AG04450 (cell line): ENCODE measurements at regions not wholly inside any gene's neighbourhood (a gene's known extent, or its start where the extent isn't known, plus 50 kb on each side); places are given as distances from the start of the nearest gene placed in this dataset.
A peak's percentile ranks its signal among the peaks of the same experiment; 100 is the strongest.

Source experiments
- CTCF ChIA-PET: fragments of 300-600, 350-600 bp; formaldehyde crosslinking; extraction: SDS; loops from one replicate; lab custom pipeline; 2022; ENCODE audit warnings: antibody characterized with exemption, inconsistent platforms; lab: Charles Lee
- POLR2A ChIA-PET: fragments of 350-600 bp; formaldehyde crosslinking; extraction: SDS; loops from one replicate; lab custom pipeline; 2021; ENCODE audit warnings: antibody characterized with exemption, inconsistent platforms; lab: Yijun Ruan, JAX
- DNase-seq: peaks from one replicate; pipeline ENCODE4 v3.0.0-alpha.2; 2011; ENCODE audit warnings: low read depth, low spot score
- H3K27ac ChIP-seq: one replicate; pipeline ENCODE4 v1.5.1; 2012; ENCODE audit warnings: low read depth, low read length, control low read depth
- H3K27me3 ChIP-seq: one replicate; pipeline ENCODE4 v1.6.0; 2012; ENCODE audit warnings: low read length; ENCODE audit not compliant: control insufficient read depth, insufficient read depth
- H3K4me3 ChIP-seq: 2 replicates; pipeline ENCODE4 v1.5.1; 2011; ENCODE audit warnings: mild to moderate bottlenecking, low read depth, low read length, control low read depth
- H3K9me3 ChIP-seq: 2 replicates; pipeline ENCODE4 v1.5.1; 2012; ENCODE audit warnings: low read length; ENCODE audit not compliant: control insufficient read depth, insufficient read depth
- TF ChIP-seq, protein P1 (sequence below): IDR thresholded peaks from 2 replicates; pipeline ENCODE4 v1.5.1; 2011; ENCODE audit warnings: low read depth, low read length, control low read depth, inconsistent platforms

DNA sequence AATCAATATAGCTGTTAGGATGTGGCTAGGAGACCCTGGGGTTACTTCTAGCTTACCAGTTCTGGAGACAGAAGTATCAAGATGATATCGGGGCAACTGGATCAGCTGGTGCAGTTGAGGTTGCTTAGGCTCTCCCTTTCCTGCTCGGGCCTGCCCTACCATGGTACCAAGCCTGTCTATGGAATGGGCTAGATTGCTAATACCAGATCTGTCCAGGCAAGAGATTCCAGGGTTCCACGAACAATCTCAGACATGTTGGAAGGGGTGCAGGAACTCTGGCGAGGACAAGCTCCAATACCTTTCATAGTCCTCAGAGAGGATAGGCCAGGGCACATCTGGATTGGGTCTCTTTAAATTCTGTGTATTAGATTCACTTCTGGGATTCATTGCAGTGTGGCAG lies 53.8 kb downstream of the ADM start:
- Histone ChIP-seq H3K27ac (no peak overlapping the region), H3K9me3 (no peaks in the 10 kb centered on the region), H3K4me3 (no peak overlapping the region), H3K27me3 (no peaks in the 10 kb centered on the region)
- no peak for DNase-seq
- TF ChIP-seq, protein P1, sequence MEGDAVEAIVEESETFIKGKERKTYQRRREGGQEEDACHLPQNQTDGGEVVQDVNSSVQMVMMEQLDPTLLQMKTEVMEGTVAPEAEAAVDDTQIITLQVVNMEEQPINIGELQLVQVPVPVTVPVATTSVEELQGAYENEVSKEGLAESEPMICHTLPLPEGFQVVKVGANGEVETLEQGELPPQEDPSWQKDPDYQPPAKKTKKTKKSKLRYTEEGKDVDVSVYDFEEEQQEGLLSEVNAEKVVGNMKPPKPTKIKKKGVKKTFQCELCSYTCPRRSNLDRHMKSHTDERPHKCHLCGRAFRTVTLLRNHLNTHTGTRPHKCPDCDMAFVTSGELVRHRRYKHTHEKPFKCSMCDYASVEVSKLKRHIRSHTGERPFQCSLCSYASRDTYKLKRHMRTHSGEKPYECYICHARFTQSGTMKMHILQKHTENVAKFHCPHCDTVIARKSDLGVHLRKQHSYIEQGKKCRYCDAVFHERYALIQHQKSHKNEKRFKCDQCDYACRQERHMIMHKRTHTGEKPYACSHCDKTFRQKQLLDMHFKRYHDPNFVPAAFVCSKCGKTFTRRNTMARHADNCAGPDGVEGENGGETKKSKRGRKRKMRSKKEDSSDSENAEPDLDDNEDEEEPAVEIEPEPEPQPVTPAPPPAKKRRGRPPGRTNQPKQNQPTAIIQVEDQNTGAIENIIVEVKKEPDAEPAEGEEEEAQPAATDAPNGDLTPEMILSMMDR: no peak
- ChIA-PET POLR2A (no interaction called here), CTCF (interaction anchor here (0.7 to 1.1 kb wide), 2 partner anchors 8 to 656 kb away, joined by 4 to 7 read pairs; no protein-coding TSS in a partner anchor)

GRCh38 chr11:10359171-10359570 lies 54.3 kb downstream of the ADM start:
- Histone ChIP-seq H3K9me3 (no peaks in the 10 kb centered on the region), H3K4me3 (no peak overlapping the region), H3K27me3 (no peaks in the 10 kb centered on the region), H3K27ac (no peak overlapping the region)
- no peak for DNase-seq
- ChIA-PET CTCF (interaction anchor here (1.1 kb wide), 1 partner anchor 8 kb away, joined by 4 read pairs; no protein-coding TSS in a partner anchor), POLR2A (no interaction called here)
- TF ChIP-seq, protein P1: no peak

DNA sequence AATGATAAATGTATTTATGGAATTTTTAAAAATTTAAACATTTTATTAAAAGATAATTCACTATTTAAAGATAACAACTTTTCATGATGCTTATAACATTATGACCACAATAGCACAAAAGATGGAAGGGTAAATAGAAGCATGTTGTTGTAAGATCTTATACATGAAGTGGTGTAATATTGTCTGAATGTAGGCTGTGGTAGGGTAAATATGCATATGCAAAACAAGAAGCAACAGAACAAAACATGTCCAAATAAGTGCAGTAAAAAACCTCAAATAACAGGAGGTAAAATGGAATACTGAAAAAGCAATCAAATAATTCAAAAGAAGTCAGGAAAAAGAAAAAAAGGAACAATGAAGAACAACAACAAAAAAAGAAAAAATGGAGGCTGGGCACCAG lies 56.0 kb downstream of the ADM start:
- H3K9me3 ChIP-seq: no peaks in the 10 kb centered on the region
- no peak overlapping the region for H3K4me3 ChIP-seq
- POLR2A ChIA-PET: no interaction called here
- no peak overlapping the region for H3K27ac ChIP-seq
- TF ChIP-seq, protein P1: no peak
- CTCF ChIA-PET: interaction anchor here (0.5 to 0.7 kb wide), 3 partner anchors 260 to 1169 kb away, joined by 3 read pairs; no protein-coding TSS in a partner anchor
- no peaks in the 10 kb centered on the region for H3K27me3 ChIP-seq
- DNase-seq: no peak

DNA sequence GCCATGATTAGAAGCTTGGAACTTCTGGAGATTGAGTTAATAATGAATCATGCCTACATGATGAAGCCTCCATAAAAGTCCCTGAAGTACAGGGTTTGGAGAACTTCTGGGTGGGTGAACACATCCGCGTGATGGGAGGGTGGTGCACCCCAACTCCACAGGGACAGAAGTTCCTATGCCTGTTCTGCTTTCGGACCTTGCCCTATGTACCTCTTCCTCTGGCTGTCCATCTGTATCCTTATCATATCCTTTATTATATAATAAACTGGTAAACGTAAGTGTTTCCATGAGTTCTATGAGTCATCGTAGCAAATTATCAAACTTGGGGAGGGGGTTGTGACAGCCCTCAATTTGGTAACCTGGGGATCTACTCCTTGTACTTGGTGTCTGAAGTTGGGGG lies 60.2 kb downstream of the ADM start:
- ChIA-PET CTCF (interaction anchor here (0.5 to 2.8 kb wide), 5 partner anchors 36 to 392 kb away, joined by 3 to 26 read pairs (median 8); partner anchors contain the start of gene ADM), POLR2A (no interaction called here)
- no peak for DNase-seq
- no peaks in the 10 kb centered on the region for H3K9me3 ChIP-seq
- H3K27me3 ChIP-seq: no peaks in the 10 kb centered on the region
- H3K4me3 ChIP-seq: no peak overlapping the region
- H3K27ac ChIP-seq: no peak overlapping the region
- TF ChIP-seq, protein P1: no peak

DNA sequence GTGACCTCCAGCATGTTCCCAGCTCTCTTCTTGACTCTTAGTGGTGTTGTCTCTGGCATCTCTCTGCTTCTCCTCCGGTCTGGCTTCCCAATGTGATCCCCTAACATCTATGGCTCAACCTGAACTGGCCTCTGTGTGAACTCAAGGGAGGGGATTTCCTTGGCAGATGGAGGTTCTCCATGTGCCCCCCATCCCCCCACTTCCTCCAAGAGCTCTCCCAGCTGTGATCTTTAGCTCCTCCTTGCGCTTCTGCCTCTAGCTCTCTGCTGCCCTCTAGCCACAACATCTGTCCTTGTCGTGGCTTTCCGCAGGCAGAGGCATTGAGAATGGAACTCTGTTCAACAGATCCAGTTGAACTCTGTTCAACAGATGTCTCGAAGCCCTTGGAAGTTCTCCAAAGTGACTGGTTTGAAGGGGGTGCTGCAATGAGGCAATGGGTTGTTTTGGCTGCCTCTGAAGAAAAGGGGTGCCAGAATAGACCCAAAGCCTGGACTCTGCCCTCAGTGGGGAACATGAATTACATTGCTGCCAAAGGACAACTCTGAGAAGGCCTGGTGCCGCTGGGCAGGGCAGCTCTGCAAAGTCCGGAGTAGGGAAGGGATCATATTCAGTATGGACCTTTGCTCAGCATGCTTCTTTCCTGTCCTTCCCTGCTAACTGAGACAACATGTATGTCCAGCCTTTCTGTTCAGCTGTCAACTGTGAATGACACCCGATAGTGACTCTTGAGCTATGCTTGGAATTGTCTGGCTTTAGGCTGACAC lies 61.9 kb downstream of the ADM start:
- Histone ChIP-seq H3K9me3 (no peaks in the 10 kb centered on the region), H3K27me3 (no peaks in the 10 kb centered on the region), H3K4me3 (no peak overlapping the region), H3K27ac (peak overlapping the region; percentile 73)
- DNase-seq: peak; percentile 98
- TF ChIP-seq, protein P1: peak; percentile 97
- ChIA-PET CTCF (interaction anchor here (0.6 to 3.7 kb wide), 49 partner anchors 8 to 754 kb away, joined by 3 to 27 read pairs (median 4); partner anchors contain the start of gene ADM), POLR2A (interaction anchor here (0.8 to 2.0 kb wide), 14 partner anchors 8 to 608 kb away, joined by 3 to 38 read pairs (median 4); partner anchors contain the start of genes ADM and AMPD3)
